HG02981 (cell line): ENCODE measurements at regions not wholly inside any gene's neighbourhood (a gene's known extent, or its start where the extent isn't known, plus 50 kb on each side); places are given as distances from the start of the nearest gene placed in this dataset.

ENCODE experiments used
- ATAC-seq: cut with Tn5 transposase; IDR thresholded peaks from one replicate; pipeline ENCODE4 v1.9.1; 2021; ENCODE audit warnings: mild to moderate bottlenecking, moderate library complexity; ENCODE audit not compliant: unreplicated experiment

- ATAC-seq = no peak
These were observed 208.3 kb downstream of the GXYLT1 start for GRCh38 chr12:41936333-41936732.

- ATAC-seq = no peak
These were observed 208.8 kb downstream of the GXYLT1 start for GRCh38 chr12:41935911-41936310.

- ATAC-seq = peak; percentile 46
These were observed 212.1 kb downstream of the GXYLT1 start for GRCh38 chr12:41932470-41932991.

DNA sequence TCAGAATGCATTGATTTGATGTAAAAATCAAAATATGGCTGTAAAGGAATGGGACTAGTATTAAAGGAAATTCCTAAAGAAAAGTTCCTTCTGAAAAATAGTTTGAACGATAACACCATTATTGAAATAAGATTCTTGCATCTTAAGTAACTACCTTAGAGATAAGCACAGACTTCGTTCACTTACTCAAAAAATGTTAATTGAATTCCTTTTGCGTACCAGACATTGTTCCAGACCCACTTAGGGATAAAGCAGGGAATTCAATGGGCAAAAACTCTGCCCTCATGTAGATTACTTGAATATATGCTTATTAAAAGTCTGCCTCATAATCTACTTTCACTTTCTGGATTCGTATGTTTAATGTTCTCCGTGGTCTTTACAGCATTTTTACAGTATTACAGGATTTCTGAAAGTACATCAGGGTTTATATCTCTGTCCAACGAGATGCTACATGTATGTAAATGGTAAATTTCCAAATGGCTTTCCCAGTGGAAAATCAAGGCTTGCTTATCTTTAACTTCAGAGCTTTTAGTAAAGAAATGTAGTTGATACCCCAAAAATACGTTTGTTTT is 213.7 kb downstream of the GXYLT1 start:
- no peak for ATAC-seq

DNA sequence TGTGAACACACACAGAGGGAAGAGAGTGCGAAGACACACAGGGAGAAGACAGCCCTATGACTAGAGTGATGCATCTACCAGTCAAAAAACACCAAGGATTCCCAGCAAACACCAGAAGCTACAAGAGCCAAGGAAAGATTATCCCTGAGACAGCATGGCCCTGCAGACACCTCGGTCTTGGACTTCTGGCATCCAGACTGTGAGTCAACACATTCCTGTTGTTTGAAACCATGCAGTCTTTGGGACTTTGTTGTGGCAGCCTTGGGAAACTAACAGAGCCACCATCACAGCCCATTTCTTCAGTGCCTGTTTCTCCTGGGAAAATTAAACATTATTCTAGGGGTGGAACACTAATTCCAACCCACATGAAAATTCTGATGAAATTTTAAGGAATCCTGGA is 220.6 kb downstream of the GXYLT1 start:
- ATAC-seq = no peak

DNA sequence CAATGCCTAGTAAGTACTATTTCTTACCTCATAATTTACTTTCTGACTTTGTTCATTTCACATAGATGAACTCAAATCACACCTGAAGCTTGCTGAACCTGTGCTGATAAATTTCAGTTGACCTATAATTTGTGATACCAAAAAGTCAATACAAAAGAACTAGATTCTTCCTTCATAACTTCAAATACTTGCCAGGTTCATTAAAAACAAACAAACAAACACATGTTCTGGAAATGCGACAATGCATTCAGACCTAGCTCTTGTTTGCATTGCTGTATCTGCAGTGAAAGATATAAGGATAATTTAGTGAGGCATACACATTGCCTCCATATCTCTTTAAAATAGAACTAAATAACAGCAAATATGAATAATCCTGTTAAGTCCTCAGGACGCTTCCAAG is 221.3 kb downstream of the GXYLT1 start:
- ATAC-seq = no peak

DNA sequence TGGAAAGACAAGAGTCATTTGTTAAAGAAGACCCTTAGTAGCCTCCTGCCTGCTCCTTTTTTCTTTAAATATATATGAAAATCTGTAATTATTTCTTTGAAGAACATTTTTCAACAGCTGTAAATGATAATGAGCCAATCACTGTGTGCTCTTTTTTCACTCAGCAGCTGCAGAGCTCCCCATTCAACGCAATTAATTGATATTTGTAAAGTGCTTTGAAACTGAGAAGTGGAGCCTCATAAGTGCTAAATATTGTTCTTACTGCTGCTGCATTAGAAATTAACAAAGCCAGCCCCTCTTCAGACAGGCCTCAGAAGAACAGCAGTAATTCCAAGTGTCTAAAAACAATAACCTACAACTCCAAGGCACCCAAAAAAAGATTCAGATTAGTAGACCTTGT is 224.3 kb downstream of the GXYLT1 start:
- no peak for ATAC-seq

GRCh38 chr12:41919526-41920261 is 225.0 kb downstream of the GXYLT1 start:
- no peak for ATAC-seq

DNA sequence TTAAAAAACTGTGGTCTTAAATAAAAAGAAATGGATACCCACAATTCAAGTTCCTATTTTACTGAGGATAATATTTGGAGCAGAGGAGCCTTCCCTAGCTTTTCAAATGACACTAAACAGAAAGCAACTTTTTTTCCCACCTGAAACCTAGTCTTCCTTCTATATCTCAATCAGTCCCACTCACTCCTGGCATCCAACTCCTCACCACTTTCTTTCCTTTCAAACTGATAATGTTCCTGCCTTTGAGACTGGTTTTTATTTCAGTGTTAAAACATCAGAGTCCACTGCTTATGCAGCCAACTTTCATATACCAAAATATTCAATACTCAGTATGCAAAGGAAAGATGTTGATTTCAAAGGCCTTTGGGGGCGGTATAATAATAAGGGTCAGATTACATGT is 225.6 kb downstream of the GXYLT1 start:
- ATAC-seq = no peak

- no peak for ATAC-seq
These were observed 226.7 kb downstream of the GXYLT1 start for GRCh38 chr12:41917938-41918341.

- ATAC-seq = no peak
These were observed 227.5 kb downstream of the GXYLT1 start for GRCh38 chr12:41917181-41917580.

GRCh38 chr12:41910578-41911320 is 233.9 kb downstream of the GXYLT1 start:
- ATAC-seq = no peak

DNA sequence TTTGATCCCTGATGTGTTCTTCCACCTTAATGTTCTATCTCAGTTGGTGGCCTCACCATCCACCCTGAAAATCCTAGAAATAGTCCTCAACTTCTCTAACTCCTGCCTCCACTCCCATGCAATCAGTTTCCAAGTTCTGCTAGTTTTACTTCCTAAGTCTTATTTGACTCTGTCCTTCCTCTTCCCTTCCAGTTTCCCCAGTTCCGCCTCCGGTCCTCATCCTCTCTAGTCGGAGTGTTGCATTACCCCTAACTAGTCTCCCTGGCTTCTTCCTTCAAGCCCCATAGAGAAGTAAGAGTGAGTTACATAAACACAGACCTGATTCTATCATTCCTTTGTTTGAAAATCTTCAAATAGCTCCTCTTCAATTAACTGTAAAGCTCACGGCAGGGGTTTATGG is 236.5 kb downstream of the GXYLT1 start:
- ATAC-seq = no peak

GRCh38 chr12:41907550-41907949 is 237.1 kb downstream of the GXYLT1 start:
- ATAC-seq = no peak

- no peak for ATAC-seq
These were observed 237.7 kb downstream of the GXYLT1 start for GRCh38 chr12:41907021-41907420.

- ATAC-seq = no peak
These were observed 238.8 kb downstream of the GXYLT1 start for GRCh38 chr12:41905759-41906297.

DNA sequence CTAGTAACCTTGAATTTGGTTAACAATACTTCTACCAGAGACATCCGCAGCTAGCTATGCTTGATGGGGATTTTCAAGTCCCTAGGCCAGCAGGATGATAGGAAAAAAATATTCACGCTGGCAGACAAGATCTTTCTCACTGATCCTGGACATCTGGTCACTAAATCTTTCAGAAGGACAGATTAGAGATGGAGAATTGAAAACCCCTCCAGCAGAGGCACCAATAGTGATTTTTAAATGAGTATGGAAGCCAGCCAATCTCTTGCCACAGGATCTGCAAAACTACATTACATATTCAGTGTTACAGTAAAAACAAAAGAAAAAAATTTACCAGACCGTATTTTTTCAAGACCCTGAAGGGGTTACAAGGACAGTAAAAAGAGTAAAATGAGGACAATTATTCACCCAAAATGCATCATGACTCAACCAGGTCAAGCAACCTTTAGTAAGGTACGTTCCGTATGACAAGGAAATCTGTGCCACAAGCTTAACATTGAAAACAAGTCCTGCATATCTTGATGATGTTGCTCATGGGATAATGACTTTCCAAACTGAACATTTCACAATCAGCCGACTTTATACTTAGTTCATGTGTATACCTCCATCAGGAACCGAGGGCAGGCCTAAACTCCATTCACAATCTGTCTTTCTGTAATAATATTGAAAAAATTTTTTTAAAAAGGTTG is 239.5 kb downstream of the GXYLT1 start:
- no peak for ATAC-seq

- ATAC-seq = no peak
These were observed 240.6 kb downstream of the GXYLT1 start for GRCh38 chr12:41904041-41904440.

- ATAC-seq = no peak
These were observed 241.5 kb downstream of the GXYLT1 start for GRCh38 chr12:41903014-41903708.

DNA sequence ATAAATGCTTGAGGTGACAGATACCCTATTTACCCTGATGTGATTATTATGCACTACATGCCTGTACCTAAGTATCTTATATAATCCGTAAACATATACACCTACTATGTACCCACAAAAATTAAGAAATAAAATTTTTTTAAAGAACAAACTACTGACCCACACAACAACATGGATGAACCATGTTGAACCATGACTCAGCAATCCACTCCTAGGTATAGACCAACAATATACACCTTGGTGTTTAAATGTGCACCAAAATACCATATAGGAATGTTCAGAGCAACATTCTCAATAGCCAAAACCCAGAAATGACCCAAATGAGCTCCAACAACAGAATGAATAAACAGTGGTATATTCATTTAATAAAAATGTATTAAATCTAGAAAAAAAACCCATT is 245.1 kb downstream of the GXYLT1 start:
- no peak for ATAC-seq
